SK-N-MC (cell line): ENCODE measurements at regions not wholly inside any gene's neighbourhood (a gene's known extent, or its start where the extent isn't known, plus 50 kb on each side); places are given as distances from the start of the nearest gene placed in this dataset.

Experiments used
- EZH2 ChIP-seq: fragments of 200-600 bp; sonication (generic); IDR thresholded peaks from one replicate; pipeline ENCODE4 v1.6.1; 2017; ENCODE audit warnings: antibody characterized with exemption
- FOXP2 ChIP-seq: optimal IDR thresholded peaks from 2 replicates; pipeline ENCODE3; 2011; ENCODE audit warnings: mild to moderate bottlenecking, moderate library complexity; ENCODE audit not compliant: insufficient read depth; ENCODE audit errors: extremely low read length, control extremely low read depth
- POLR2AphosphoS5 ChIP-seq: IDR thresholded peaks from 2 replicates; pipeline ENCODE4 v1.6.1; 2012; ENCODE audit warnings: mild to moderate bottlenecking, low read depth, low read length, borderline replicate concordance

DNA sequence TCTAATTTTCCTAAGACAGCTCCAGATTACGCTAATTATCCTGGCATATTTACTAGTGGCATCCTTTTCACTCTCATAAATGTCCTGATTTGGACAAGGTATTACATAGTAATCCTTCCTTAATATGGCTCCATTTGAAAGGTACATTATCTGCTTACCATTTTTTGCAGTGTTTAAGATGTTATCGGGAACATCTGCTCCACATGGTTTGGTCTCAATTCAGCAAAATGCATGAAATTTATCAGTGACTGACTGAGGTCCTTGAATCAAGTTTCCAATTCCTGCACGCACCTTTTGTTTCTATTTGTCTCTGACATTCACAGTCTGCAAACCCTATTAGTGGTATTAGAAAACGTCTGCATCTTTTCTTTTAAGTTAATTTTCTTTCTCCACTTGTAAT lies 384.1 kb upstream of the KIAA1217 start:
- no peak for TF ChIP-seq EZH2
- no peak for TF ChIP-seq POLR2AphosphoS5
- no peak for TF ChIP-seq FOXP2
